ENCODE measurements at regions not wholly inside any gene's neighbourhood (a gene's known extent, or its start where the extent isn't known, plus 50 kb on each side); places are given as distances from the start of the nearest gene placed in this dataset.

- TF ChIP-seq CTCF (IDR thresholded peaks at IDR 0.05; ENCODE audit: low read length) (no peak), EZH2phosphoT487 (IDR thresholded peaks at IDR 0.05; ENCODE audit: low read length) (no peak)
These were observed 63.8 kb upstream of the USP29 start for GRCh38 chr19:57055956-57056355.
